HG03378 (cell line): ENCODE measurements at regions not wholly inside any gene's neighbourhood (a gene's known extent, or its start where the extent isn't known, plus 50 kb on each side); places are given as distances from the start of the nearest gene placed in this dataset.

Experiments
- ATAC-seq: cut with Tn5 transposase; IDR thresholded peaks from one replicate; pipeline ENCODE4 v1.9.1; 2021; ENCODE audit warnings: mild to moderate bottlenecking, moderate library complexity; ENCODE audit not compliant: unreplicated experiment

DNA sequence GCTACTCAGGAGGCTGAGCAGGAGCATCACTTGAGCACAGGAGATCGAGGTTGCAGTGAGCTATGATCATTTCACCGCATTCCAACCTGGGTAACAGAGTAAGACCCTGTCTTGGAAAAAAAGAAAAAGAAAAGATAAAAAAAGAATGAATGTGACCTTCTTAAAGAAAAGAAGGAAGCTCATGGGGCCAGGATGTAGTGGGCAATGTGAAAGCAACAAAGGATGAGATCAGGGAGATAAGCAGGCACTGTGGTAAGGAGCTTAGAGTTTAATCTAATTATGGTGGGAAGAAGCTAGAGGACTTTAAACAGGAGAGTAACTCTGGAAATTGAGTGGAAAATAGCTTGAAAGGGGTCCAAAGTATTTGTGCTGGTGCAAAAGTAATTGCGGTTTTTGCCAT is 231.6 kb upstream of the UBE2E2 start:
- no peak for ATAC-seq

DNA sequence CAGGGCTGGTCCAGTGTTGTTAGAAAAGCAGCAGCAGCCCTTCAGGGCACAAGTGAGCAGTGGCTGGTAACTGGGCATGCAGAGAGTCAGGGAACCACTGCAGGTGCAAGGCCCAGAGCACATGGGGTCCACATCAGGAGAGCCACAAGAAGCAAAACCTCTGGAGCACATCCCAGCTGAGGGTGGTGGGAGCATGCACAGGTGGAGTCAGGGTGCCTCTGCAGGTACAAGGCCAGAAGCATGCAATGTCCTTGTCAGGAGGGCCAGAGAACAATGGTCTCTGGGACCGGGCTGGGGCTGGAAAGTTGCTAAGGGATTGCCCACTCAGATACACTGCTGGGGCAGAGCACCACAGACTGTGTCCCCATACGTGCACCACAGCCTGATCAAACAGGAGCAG is 226.1 kb upstream of the UBE2E2 start:
- peak; percentile 22 for ATAC-seq

DNA sequence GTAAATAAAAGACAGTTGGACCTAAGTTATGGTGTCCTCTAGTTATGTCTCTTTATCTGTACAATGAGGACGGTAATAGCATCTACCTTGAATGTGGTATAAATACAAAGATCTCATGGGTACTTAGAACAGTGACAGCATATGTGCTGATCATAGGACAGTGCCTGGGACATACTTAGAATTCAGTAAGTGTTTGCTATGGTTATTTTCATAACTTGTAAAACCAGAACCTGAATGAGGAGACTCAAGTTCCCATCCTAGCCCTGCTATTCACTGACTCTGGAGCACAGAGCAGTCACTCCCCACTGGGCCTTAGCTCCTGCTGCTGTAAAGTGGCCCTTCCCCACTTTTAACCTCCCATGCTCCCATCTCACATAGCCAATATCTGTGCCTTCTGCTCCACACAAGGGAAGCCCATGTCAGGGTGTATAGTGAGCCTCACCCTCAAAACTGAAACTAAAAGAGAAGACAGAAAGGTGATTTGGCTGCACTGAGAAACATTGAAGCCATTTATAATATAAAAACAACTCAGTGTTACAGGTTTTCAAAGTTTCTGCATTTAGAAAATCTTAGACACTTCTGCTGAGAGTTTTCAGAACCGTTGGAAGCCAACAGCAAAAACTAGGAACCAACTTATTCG is 225.4 kb upstream of the UBE2E2 start:
- ATAC-seq: peak; percentile 72

DNA sequence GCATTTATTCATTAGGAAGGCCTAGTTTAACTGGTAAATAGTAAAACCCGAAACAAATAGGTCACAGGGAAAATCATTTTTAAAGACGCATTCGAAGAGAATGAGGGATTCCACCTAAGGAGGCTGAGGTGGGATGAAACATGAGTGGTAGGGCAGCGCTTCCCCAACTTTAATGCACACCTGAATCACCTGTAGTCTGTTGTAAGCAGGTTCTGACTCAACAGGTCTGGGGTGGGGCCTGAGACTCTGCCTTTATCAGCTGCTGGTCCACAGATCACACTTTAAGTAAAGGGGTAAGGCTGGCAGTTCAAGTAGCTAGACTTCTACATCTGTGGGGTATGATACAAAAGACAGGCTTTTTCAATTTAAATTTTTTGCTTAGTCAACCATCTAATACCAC is 223.5 kb upstream of the UBE2E2 start:
- ATAC-seq: no peak

DNA sequence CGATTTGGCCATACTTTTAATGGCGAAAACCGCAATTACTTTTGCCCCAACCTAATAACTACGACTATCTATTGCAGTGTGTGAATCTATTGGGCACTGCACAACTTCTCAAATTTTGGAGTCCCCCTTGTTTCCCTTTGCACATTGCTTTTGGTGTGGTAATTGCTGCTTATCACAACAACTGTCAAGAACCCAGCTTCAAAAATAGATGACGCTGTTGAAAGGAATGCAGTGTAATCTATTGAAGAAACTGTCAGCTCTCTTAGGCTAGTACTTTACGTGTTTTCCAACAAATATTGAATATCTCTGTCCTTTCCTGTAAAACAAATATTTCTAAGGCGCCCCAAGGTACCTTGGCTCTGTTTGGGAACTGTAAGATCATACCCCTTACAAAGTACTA is 222.8 kb upstream of the UBE2E2 start:
- no peak for ATAC-seq

DNA sequence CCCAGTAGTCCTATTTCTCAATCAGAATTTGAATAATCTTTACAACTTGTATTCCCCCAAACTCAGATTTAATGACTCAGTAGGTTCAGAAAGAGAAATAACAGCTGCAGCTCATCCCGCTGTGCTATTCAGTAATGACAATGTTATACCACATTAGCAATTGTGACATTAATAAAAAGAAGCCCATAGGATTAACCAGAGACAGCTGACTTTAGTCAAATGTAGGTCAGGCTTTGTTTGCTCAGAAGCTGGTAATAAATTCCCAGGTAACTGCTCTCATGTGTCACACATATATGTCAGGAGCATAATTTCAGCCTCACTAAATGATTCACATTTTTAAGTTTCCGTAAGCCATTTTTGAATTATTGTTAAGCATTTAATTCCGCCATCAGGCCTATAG is 222.0 kb upstream of the UBE2E2 start:
- ATAC-seq: no peak

DNA sequence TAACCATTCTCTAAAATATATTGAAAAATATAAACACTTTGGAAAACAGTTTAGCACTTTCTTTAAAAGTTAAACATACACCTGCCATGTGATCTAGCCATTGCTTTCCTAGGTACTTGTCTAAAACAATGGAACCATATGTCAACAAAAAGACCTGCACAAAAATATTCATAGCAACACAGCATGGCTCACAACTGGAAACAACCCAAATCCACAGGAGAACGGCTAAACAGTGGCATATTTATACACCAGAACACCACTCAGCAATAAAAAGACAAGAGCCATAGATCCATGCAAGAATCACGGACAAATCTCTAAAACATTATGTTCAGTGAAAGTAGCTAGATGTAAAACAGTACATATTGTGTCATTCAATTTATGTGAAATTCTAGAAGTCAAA is 221.3 kb upstream of the UBE2E2 start:
- ATAC-seq: no peak

DNA sequence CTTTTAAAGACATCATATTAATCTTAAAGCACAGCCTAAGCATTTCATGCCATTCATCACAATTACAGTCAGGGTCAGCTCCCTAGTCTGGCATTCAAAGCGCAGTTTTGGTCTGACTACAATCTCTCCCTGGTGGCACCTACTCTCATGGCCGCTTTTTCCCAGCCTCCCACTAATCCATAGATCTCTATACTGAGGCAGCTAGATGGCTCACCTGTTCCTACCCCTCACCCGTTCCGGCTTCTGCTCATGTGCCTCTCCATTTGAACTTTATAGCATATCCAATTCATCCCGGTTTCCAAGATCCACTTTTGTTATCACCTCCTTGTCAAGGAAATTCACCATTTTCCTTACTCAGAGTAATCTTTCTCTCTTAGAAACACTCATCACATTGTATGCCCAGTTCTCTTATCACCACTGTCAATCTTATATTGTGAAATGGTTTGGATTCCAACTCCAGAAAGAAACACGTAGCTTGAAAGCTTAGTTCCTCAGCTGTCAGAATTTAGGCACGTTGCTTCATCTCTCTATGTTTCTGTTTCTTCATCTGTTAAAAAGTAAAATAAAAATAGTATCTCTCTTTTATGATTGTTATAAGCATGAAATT is 220.0 kb upstream of the UBE2E2 start:
- no peak for ATAC-seq

DNA sequence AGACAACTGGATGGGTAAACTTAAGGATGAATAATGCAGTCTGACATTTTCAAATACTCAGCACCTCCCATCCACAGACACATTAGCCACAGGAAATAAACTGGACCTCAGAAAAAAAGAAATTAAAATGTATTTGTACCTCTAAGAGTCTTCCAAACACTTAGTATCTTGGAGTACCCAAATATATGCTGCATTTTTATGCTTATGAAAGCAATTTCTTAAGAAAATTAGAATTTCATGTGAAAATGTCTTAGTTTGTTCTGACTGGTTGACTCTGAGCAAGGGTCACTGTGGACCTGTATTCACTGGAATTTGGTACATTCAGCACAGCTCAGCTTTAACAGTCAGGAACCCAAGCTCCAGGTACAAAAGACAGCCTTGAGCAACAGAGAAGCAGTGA is 216.2 kb upstream of the UBE2E2 start:
- no peak for ATAC-seq

DNA sequence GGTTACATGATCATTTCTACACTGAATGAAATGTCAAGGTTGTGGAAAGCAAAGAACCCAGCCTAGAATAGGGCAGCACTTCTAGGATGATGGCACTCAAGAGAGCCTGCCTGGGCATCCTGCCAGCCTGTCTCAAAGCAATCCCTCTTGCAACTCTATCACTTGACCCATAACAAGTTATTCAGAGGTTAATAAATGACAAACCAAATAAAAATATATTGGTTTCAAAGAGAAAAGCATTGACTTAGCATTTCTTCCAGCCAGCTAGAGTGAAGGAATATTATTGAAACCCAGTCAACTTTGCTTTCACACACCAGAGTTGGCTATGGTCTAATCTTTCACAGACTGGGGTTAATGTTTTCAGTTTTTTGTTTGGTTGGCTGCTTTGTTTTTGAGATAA is 214.6 kb upstream of the UBE2E2 start:
- no peak for ATAC-seq

DNA sequence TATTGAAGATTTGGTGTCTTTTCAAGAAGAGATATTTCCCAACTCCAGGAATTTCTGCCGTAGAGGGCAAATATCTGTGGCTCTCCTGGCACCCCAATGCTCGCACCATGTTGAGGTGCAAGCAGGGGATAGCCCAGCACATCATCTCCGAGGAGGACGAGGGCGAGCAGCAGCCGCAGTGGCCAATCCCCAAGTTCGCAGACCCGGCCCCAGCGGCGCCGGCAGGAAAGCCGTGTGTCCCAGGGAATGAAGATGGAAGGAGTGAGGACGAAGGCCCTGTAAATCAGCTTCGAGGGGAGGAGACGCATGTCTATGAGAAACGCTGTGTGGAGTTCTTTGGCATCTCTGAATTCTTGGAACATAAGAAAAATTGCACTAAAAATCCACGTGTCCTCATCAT is 213.4 kb upstream of the UBE2E2 start:
- ATAC-seq: no peak

DNA sequence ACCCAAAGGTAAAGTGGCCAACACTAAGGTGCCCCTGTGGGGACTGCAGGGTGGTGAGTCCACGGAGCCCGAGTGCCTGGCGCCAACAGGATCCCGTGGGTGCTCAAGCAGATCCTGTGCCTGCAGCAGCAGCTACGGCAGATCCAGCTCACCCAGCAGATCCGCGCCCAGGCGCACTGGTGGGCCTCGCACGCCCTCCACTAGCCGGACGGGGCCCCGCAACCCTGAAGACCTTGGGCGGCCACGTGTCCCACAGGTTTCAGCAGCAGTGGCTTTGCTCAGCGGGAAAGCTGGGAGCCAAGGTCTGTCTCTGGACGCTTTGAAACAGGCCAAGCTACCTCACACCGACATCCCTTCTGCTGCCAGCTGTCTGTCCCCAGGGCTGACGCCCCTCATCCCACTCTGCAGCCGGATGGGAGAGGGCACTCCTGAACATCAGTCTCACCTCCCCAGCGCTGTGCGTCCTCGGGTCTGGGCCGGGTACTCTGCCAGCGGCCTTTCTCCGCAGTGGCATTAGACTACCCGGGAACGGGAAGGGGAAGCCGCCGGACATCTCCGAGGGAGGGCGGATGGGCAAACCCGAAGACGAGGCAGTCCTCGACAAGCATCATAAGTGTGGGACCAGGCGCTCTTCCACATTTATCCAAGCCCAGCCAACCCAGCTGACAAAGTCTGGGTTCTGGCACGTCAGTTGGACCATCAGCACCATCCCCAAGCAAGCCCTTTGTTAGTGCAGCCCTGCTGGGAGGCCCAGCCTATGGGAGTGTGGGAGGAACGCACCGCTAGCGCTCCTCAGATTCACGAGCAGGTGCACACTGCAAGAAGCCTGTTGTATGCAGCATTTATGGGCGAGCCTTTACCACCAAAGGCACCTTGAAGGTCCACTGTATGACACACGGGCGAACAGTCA is 212.6 kb upstream of the UBE2E2 start:
- no peak for ATAC-seq

DNA sequence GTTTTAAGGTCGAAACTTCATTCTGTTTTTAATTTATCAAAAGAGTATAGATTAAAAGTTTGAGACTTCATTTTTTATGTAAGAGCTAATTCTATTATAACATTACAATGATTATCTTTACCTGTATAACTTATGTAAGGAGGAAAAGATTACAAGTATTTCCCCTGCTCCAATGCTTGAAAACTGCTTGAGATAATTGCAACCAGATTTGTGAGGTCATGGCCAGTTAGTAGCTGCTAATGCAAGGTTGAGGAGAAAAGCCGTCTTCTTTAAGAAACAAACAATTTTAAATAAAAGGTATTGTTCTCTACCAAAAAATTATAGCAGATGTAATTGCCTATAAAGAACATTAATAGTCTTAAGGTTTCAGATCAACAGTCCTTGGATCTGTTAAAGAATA is 208.3 kb upstream of the UBE2E2 start:
- no peak for ATAC-seq

DNA sequence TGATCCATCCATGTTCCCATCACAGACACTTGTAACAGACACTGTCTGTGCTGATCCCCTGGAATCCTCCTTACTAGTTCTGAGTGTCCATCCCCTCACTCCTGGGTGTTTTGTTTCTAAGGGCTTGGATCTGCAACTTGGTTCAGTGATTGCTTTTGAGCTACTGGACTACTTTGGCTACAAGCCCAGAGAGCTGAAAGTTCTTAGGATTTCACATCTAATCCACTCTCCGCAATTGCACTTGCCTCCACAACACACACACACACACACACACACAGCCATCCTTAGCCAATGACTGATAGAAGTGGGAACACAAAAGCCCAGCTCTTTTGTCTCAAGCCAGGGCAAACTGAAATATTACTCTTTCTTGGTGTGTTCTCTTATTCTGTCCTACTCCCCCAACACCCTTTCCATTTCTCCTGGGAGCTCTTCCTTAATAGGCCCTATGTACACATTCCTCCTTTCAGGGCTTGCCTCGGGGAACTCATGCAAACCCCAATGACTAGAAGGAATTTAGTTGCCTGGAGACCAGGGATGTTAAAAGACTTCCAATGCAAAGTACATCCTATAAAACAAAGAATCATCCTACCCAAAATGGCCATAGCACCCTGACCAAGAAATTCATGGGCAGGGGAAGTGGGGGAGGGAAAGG is 206.1 kb upstream of the UBE2E2 start:
- ATAC-seq: no peak

DNA sequence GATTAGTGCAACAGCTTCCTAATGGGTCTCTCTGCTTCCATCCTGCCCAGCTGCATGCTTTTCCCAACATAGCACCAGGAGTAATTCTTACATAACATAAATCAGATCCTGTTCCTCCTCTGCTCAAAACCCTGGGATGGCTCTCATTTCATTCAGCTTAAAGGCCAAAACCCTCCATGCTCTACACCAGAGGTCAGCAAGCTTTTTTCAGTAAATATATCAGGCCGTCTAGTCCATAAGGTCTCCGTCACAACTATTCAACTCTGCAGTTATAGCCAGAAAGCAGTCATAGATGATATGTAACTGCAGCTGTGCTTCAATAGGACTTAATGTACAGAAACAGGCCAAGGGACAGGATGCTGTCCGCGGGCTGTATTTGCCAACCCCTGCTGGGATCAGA is 202.8 kb upstream of the UBE2E2 start:
- ATAC-seq: no peak

DNA sequence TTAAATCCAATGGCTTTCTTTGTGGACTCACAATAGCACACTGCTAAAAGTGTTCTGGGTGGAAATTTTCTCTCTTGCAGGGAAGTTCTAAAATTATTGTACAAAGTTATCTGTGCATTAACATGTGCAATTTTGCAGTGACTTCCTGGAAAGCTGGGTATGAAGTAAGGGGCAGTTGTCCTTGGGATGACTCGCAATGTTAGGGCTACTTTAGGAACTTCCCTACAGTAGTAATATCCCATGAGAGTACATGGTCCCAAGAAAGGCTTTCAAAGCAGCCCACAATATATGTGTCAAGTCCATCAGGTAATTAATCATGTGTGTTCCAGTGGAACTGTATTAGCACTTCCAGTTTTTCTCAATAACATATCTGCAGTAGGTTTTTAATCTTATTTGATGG is 201.0 kb upstream of the UBE2E2 start:
- no peak for ATAC-seq

DNA sequence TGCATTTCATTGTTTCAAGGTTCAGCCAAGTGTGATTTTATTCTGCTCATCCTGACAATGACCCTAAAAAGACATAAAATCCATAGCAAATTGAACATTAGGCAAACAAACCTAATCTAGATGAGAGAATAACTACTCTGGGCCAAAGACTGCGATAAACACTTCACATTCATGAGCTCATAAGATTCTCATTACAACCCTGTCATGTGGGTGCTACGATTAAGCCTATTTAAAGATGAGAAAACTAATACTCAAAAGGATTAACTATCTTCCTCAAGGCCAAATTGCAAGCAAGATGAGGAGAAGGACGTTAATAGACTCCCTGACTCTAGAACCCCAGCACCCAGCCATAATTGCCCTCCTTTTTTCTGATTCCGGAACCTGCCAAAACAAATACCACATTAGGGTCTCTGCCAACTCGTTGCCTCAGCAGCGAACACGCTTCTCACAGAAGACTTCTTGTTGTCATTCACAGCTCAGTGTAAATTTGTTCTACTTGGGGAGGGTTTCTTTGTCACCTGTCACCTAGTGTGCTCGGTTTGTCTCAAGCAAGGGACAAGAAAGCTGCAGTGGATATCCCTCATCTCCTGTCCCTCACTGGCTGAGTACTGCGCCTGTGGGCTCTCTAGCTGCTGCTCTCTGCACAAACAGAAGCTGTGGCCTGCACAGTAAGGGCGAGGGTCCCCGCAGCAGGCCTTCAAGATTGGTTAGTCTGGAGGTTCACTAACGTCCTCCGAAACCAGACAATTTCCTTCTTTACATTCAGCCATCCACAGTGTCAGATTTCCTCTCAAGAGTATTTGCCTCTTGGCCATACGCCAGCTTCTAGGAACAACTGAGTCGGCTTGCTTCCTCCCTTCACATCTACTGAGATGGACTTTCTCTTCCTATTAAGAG is 200.0 kb upstream of the UBE2E2 start:
- no peak for ATAC-seq

DNA sequence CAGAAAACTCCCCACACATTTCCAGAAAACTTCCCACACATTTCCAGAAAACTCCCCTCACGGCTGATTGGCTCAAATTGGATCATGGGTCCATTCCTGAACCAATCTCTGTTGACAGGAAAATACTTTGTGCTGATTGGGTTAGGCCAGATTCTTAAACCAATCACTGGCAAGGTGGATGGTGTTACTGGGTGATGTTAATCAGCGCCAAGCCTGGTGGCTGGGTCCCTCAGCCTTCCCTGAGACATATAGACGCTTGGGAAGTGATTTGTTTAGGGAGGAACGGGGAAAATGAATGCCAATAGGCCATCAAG is 199.4 kb upstream of the UBE2E2 start:
- no peak for ATAC-seq

DNA sequence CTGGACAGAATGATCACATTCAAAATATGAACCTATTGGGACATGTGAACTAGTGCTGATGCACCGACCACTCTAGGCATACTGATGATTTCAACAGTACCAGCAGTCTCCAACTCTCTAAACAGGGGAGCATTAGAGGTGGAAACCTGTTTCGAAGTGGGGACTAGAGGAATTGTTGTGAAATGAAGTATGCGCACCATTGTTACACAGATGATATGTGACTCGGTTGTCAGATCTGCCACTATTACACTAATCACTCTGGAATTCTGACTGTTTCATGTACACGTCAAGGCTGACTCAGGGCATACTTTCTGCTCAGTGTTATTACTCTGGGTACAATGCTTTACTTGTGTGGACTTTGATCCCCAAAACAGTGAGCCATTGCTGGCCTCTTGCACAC is 198.2 kb upstream of the UBE2E2 start:
- no peak for ATAC-seq

DNA sequence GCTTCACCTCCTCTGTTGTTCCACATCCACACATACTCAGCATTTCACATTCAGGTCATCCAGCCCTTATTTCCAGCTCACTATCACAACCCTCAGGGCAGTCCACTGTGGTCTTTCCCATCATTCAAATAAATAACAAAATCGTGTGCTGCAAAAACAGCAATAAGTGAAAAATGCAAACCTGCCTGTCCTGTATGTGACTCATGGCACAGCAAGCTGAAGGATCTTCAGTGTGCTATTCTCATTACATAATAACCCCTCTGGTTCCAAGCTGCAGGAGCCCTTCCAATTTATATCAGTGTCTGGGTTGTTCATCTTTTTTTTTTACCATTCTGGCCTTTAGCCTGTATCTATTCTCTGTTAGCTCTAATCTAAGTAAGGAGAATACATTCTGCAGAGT is 185.3 kb upstream of the UBE2E2 start:
- ATAC-seq: no peak
